ENCODE measurements at regions not wholly inside any gene's neighbourhood (a gene's known extent, or its start where the extent isn't known, plus 50 kb on each side); places are given as distances from the start of the nearest gene placed in this dataset.

GRCh38 chr14:97916100-97916499 is 1118.9 kb downstream of the VRK1 start:
- DNase-seq, result no peak

DNA sequence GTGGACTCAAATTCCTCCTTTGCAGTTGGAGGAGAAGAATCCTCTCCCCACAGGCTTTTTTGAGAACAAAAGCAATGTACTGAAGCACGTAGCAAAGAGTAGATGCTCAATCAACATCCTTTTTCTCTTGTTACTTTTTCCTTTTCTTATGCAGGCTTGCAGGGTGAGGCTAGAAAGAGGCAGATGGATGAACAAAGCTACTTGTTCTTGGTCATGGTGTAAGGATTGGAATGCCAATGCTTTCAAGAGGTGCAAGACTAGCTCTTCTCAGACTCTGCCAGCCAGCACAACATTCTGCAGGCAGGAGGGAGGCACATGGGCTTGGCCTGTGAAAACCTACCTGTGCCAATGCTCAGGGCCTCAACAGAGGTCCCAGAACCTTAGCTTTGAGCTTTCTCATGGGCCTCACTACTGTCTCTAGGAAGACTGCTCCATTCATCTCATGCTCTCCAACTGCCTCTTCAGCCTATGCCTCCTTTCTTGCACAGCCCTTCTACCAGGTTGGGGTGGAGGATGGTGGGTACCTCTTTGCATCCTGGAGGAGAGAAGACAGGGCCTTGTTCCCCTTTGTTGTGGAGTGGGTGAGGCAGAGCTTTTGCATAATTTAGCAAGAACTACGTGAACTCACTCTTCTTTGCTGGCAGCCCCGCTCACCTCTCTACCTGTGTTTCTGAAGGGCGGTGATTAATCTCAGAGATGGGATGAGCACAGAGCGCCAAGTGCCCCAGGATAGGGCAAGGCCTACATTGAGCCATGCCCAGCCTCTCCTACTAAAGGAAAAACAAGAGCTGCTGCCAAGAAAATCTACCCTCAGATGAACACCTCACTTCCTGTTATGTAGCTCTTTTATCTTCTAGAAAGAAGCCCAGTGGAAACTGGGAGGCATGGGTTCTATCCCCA is 1119.7 kb downstream of the VRK1 start:
- no peak for DNase-seq

- no peak for DNase-seq
Observed at GRCh38 chr14:97920201-97920600, 1123.0 kb downstream of the VRK1 start.

GRCh38 chr14:97921296-97921695 is 1124.1 kb downstream of the VRK1 start:
- no peak for DNase-seq

- DNase-seq, result no peak
Observed at GRCh38 chr14:97924922-97925613, 1127.9 kb downstream of the VRK1 start.

DNA sequence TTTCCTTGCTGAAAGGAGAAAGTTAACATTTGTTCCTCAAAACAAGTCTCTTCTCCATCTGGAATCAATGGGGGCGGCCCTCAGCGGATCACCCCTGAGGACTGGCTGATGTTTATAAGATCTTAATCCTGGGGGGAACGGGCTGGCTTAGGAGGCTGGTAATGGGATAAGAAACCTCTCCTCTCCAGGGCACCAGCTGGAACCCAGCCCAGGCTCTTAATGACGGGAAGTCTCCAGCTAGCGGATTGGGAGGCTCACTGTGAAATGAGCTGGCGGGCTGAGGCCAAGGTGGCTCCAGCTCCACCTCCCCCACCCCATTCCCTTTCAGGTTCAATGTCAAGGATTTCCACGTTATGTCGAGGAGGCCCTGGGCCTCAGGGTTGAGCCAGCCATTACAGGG is 1133.0 kb downstream of the VRK1 start:
- DNase-seq, result no peak

GRCh38 chr14:97931273-97931672 is 1134.1 kb downstream of the VRK1 start:
- no peak for DNase-seq

DNA sequence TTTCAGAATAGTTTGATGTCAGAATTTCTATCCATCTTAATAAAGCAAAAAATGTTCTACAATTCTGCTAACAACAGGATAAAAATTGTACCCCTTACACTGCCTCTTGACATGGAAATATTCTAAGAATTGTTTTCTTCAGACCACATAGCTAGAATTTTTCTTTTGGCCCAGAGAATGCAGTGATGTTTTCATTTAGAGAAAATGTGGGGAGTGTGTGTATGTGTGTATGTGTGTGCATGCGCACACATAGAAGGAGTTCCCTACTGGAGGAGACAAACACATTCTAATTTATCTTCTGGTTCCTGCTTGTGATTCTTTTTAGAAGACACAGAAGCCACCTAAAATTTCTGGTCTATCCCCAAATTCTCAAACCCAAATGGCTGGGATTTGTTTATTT is 1145.7 kb downstream of the VRK1 start:
- no peak for DNase-seq

- DNase-seq, result no peak
Observed at GRCh38 chr14:97943619-97944018, 1146.4 kb downstream of the VRK1 start.

DNA sequence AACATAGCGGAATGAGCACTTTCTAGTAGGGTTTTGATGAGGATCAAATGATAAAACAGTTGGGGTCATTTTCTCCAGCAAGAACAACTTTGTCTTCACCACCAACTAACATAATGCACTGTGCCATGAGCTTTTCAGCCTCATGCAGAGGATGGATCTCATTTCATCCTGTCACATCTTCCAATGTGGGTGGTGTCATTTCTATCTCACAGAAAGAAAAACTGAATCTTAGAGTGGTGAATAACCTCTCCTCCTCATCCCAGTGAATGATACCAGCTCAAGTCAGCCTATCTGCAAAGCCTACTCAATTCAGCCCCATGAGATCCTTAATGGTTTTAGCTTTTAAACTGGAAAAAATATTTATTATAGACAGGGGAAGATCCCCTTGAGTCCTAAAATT is 1147.2 kb downstream of the VRK1 start:
- DNase-seq, result no peak

GRCh38 chr14:97945631-97946030 is 1148.4 kb downstream of the VRK1 start:
- DNase-seq, result no peak

GRCh38 chr14:97946240-97946639 is 1149.1 kb downstream of the VRK1 start:
- DNase-seq, result no peak

GRCh38 chr14:97946641-97947040 is 1149.5 kb downstream of the VRK1 start:
- DNase-seq, result no peak

GRCh38 chr14:97948841-97949240 is 1151.7 kb downstream of the VRK1 start:
- no peak for DNase-seq

DNA sequence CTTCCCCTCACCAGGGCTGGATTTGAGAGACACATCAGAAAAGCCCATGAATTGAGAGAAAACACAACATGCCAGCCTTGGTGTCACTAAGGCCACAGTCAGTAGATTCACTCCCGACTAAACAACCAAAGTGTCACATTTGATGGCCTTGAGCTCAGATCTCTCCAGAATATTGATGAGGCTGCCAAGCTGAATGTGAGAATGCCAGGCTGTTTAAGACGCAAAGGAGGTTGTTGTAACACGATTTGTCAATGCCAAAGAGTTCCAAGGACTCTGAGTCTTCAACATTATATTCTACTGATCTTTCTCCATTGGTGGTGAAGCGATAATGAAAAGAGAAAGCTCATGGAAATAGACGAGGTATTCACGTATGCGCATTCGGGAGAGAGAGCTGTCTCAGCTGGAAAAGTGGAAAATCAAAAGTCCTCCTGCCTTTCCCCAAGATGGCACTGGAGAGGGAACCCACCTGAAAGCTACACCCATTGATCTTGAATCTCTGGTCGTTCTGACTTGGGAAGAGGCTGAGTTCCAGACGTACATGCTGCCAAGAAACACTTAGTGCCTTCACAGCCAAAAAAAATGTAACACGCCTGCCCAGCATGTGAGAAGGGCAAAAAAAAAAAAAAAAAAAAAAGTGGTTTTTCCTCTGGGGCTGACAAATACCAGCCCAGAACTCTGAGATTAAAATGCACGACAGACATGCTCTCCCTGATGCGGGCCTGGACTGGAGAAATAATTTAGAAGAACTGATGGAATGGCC is 1159.6 kb downstream of the VRK1 start:
- DNase-seq, result no peak

DNA sequence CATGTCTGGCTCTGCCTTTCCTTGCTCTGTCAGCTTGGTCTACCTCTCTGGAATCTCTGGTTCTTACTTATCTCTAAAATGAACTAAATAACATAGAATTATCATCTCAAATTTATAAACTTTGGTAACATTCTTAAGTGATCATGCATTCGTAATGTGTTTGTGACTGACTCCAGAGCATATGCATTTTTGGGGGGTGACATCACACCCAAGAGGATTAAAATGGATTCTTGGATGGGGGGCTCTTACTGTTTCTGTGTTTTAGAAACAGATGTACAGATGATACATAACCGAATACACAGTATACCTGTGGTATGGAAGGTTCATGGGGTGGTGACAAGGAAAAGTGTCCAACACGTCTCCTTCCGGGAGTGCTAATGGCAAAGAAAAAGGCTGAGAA is 1162.1 kb downstream of the VRK1 start:
- no peak for DNase-seq

DNA sequence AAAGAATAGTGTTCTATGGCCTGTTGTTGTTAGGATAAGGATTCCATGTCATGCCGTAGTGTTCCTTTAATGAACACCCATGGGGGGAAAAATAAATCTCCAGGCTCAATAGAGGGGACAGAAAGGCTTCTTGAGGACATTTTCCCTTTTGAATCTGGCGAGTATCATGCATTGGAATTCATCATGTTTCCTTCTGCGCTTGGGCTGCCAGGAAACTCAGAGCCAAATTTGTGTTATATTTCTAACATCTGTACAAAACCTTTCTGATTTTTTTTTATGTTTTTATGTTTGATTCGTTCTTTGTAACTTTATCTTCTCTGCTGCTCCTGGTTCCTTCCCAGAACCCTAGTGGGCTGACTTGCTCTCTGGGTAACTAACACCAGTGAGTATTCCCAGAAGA is 1163.3 kb downstream of the VRK1 start:
- no peak for DNase-seq

DNA sequence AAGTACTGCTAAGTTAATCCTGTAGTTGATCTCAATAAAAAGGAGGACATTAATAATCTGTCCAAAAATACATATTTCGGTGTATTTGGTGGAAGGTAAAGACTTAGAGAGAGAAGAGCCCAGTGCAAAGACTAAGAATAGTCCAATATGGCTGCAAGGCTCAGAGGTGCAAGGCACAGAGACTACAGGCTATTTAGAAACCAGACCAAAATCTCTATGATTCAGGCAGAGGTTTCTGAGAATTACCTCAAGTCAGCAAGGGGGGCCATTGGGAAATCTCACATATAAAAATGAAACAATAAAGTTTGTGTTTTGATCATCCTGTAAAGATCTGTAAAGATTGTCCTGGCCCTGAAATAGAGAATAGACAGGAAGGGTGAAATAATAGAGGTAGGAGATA is 1173.0 kb downstream of the VRK1 start:
- DNase-seq, result no peak

DNA sequence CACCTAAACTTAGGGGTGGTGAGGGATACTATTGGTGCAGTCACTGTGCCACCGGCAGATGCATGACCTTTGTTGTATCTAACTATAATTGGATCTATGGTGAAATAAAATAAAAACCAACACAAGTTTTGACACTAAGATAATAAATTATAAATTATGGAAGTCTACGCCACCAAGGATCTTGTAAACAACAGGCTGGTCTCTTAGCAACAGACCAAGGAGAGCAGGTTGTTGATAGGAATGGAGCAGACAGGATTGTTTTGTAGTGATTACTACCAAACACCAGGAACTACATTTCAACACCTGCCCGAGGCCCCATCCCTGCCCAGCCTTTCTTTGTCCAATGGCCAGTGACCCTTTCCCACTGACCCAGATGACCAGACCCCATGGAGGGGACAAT is 1178.0 kb downstream of the VRK1 start:
- DNase-seq, result no peak

GRCh38 chr14:97975962-97976361 is 1178.8 kb downstream of the VRK1 start:
- DNase-seq, result no peak

- no peak for DNase-seq
Observed at GRCh38 chr14:97976861-97977260, 1179.7 kb downstream of the VRK1 start.

DNA sequence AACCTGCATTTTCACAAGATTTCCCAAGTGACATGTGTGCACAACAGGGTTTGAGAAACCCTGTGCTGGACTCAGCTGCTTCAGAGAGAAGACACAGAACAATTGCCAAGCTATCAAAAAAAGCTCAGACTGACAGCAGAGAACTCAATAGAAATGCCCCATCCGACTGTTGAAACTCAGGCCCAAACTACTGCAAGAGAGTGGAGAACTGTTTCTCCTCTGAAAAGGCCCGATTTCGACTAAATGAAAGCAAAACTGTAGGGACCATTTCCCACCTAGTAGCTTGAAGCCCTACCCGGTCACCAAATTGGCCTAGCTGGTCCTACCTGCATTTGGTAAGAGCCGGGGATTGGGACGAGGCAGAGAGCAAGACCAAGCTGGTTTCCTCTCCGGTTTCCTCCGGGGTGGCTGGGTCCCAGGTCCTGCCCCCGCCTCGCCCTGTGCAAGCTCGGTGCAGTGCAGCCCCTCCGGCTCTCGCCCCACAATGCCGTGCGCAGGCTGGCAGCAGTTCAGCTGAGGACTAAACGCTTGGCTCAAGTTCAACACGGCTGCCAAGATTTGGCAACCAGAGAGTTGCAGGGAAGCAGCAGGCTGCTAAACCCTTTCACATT is 1180.6 kb downstream of the VRK1 start:
- DNase-seq, result no peak

GRCh38 chr14:97978341-97978740 is 1181.2 kb downstream of the VRK1 start:
- DNase-seq, result no peak

All from NCI-H2227 treated with DMSO at 0.1 percent for 48 hours (cell line).